ENCODE measurements at regions not wholly inside any gene's neighbourhood (a gene's known extent, or its start where the extent isn't known, plus 50 kb on each side); places are given as distances from the start of the nearest gene placed in this dataset.

- Mint-ChIP-seq H3K4me3 (no peak overlapping the region), H3K27ac (no peak overlapping the region), H3K36me3 (ENCODE audit: insufficient read depth in 1 of 3, low read depth in 3 of 3) (peaks cover 1 to 4% (median 3%) of the 10 kb centered on the region in 3 experiments; a peak in 6 of 7 replicates), H3K27me3 (ENCODE audit: low read depth) (no peaks in the 10 kb centered on the region), H3K9me3 (peaks cover 8 to 12% of the 10 kb centered on the region in 2 experiments), H3K4me1 (peaks cover 5 to 8% of the 10 kb centered on the region in 2 experiments; a peak in 2 of 4 replicates)
- DNase-seq = no peak
- Histone ChIP-seq H4K5ac (ENCODE audit: insufficient read length, low read depth, low read length) (no peak overlapping the region), H3K23ac (ENCODE audit: insufficient read length, low read depth, low read length) (no peak overlapping the region), H4K91ac (ENCODE audit: insufficient read length, low read depth, low read length) (no peak overlapping the region), H3K27ac (ENCODE audit: insufficient read length, low read depth, low read length) (no peak overlapping the region), H2AFZ (ENCODE audit: low read length) (no peak overlapping the region), H3K14ac (ENCODE audit: insufficient read depth, low read length) (no peak overlapping the region), H4K8ac (replicated peaks; ENCODE audit: insufficient read length, low read depth, low read length) (no peak overlapping the region), H3T11ph (ENCODE audit: low read length) (no peak overlapping the region), H3K4me1 (ENCODE audit: insufficient read depth, low read length) (no peaks in the 10 kb centered on the region), H3K56ac (ENCODE audit: insufficient read length, low read depth, low read length) (no peak overlapping the region), H3K9me3 (ENCODE audit: control insufficient read depth, low read depth, low read length) (no peaks in the 10 kb centered on the region), H3K79me1 (ENCODE audit: insufficient read depth, low read depth, low read length, poor library complexity, severe bottlenecking) (no peaks in the 10 kb centered on the region), H3K79me2 (ENCODE audit: insufficient read depth, low read length) (no peaks in the 10 kb centered on the region), H3K27me3 (ENCODE audit: insufficient read depth, low read length) (no peaks in the 10 kb centered on the region), H2BK20ac (ENCODE audit: low read depth, low read length, poor library complexity, severe bottlenecking) (no peak overlapping the region), H3K23me2 (ENCODE audit: insufficient read length, low read depth, low read length, poor library complexity, severe bottlenecking) (no peaks in the 10 kb centered on the region), H2BK120ac (ENCODE audit: low read depth, low read length, poor library complexity, severe bottlenecking) (no peak overlapping the region), H2BK15ac (ENCODE audit: low read depth, low read length) (no peak overlapping the region), H2BK12ac (ENCODE audit: insufficient read length, low read depth, low read length) (no peak overlapping the region), H2BK5ac (ENCODE audit: insufficient read length, low read length) (no peak overlapping the region), H3K9ac (ENCODE audit: extremely low read depth, insufficient read length, low read length) (no peak overlapping the region), H3K4ac (ENCODE audit: low read depth, low read length) (no peak overlapping the region), H2AK5ac (ENCODE audit: insufficient read length, low read length) (no peak overlapping the region), H3K18ac (ENCODE audit: insufficient read length, low read depth, low read length) (no peak overlapping the region), H3K4me2 (ENCODE audit: insufficient read depth, insufficient read length, low read length) (no peak overlapping the region), H4K20me1 (ENCODE audit: control insufficient read depth, insufficient read depth, insufficient read length) (no peaks in the 10 kb centered on the region)
- WGBS (ENCODE audit: extremely low coverage, insufficient read length, low lambda C conversion rate) = no CpG with 5 or more reads among the region's 3 CpGs
- no peak for TF ChIP-seq CTCF (conservative IDR thresholded peaks at IDR 0.05)
Measured at GRCh38 chr4:14726441-14726840, 275.8 kb upstream of the CPEB2 start.

Measured in H9 (cell line).